ENCODE measurements at regions not wholly inside any gene's neighbourhood (a gene's known extent, or its start where the extent isn't known, plus 50 kb on each side); places are given as distances from the start of the nearest gene placed in this dataset.
"Not testable (repeated sequence)": the region's sequence is repeated elsewhere in the genome, so short reads cannot be mapped to it uniquely, and the experiment has no call there.

DNA sequence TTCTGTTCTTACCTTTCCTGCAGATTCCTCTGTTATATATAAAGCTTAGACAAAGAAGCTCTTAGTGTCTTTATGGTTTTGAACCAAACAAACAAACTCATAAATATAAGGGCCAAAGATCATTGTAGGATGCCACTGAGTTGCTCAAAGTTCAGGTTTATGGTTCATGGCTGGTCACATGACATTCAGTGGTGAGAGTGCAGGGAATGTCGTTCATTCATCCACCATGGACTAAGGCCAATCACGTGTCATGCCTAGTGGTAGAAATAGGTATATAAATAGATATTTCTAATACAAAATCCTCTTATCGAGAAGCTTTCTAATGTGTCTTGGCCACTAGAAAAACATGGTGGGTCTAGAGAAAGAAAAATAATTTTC lies 119.4 kb downstream of the GATA3 start:
- no peak for DNase-seq

GRCh38 chr10:8174762-8175161 lies 120.3 kb downstream of the GATA3 start:
- no peak for DNase-seq

GRCh38 chr10:8177526-8177925 lies 123.0 kb downstream of the GATA3 start:
- DNase-seq = not testable (repeated sequence)

DNA sequence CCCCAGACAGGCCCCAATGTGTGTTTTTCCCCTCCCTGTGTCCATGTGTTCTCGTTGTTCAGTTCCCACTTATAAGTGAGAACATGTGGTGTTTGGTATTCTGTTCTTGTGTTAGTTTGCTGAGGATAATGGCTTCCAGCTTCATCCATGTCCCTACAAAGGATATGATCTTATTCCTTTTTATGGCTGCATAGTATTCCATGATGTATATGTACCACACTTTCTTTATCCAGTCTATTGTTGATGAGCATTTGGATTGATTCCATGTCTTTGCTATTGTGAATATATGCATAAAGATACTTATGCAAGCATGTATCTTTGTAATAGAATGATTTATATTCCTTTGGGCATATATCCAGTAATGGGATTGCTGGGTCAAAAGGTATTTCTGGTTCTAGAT lies 125.3 kb downstream of the GATA3 start:
- not testable (repeated sequence) for DNase-seq

DNA sequence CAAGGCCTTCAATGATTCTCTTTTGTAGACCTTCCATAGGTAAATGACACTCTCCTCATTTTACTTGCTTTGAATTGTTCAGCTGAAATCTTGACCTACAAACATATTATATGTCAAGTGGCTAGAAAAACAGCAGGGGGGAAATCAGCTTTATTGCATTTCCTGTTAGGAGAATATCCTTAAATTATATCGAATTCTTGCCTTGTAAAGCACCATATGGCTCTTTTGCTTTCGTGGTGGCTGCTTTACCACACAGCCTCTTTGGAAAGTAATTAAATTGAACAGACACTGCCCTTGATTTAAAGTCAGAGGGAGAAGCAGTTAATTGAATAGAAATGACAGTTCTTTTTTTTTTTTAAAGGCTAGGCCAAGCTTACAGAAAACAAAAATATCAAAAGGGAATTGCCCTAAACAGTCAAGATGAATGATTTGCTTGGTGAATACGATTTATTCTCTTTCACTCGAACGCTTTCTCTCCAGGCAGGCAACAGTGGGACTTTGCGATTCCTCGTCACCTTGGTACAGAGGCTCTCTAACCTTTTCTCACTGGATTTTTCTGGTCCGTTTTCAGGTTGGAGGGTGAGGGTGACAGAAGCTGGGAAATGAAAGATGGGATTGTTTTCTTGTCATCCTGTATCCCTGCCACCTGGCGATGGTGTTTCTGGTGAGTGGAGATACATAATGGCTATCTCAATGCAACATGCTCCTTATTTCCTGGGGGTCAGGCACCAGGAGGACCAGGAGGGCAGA lies 126.0 kb downstream of the GATA3 start:
- DNase-seq = no peak

- no peak for DNase-seq
These were observed 127.1 kb downstream of the GATA3 start for GRCh38 chr10:8181496-8182157.

- DNase-seq = no peak
These were observed 128.3 kb downstream of the GATA3 start for GRCh38 chr10:8182806-8183205.

GRCh38 chr10:8183241-8183704 lies 128.8 kb downstream of the GATA3 start:
- DNase-seq = no peak

DNA sequence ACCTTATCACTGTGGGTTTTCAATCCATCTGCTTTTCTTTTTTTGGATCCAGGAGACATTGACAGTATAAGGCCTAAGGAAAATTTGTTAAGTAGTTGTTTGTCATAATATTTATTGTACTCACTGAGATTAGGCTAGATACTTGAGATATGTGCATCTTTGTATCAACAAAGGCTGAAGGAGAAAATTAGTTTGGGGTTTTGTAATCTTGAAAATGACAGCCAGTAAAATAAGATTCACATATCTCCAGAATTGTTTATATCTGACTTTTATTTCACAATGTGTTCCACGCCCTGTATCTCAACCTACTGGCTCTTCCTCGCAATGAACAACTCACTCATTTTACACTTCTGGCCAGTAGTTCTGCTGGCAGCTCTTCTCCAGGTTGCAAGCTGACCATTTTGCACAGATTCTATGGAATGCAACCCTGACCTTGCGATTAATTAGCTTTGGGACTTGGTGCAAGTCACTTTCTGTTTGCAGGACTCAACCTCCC lies 132.7 kb downstream of the GATA3 start:
- DNase-seq = no peak

GRCh38 chr10:8189458-8189857 lies 135.0 kb downstream of the GATA3 start:
- no peak for DNase-seq

DNA sequence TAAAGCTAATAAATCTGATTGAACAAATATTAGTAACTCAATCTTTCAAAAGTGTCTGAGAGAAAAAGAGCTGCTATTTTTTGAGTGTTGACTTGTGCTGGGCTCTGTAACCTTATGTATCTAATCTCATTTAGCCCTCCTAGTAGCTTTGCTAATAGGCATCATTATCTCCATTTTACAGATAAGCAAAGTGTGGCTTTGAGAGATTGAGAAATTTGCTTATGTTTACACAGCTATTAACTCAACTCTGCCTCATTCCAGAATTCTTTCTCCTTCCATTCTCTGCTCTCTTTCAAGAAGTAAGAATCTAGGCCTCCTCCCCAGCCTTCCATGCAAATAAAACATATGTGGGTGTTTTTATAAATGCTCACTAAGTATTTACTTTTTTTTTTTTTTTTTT lies 137.8 kb downstream of the GATA3 start:
- no peak for DNase-seq

- DNase-seq = no peak
These were observed 139.1 kb downstream of the GATA3 start for GRCh38 chr10:8193546-8193945.

DNA sequence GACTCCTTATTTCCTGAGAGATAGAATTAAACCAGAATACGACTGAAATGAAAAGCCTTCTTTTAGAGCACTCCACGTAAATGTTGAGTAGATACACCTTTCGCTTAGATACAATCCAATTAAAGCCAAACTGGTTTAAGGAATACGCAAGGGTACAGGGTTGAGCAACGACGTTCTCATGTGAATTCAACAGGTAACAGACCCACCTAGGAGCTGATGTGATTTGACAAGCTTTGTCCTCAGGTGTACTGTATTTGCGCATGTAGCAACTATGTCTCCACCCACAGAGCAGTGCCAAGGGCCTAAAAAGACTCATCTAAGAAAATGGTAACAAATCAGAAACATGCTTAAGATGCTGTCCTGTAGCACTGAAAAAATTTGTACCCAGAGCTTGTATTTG lies 139.6 kb downstream of the GATA3 start:
- DNase-seq = no peak

DNA sequence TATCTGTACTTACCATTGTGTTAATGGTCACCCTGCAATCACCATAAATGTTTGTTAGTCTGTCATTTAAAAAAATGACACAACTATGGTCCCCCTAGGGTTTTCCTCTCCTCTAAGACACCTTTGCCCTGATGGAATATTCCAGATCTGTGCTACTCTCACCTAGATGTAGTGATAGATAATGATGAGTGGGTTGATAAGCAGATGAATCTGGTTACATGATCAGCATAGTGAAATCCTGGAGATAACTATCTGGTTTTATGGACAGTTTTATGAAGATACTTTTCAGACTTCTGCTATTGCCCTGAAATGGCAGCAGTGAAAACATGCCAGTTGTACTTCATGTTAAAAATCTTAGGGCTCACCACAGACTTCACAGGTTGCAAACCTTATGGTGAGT lies 152.4 kb downstream of the GATA3 start:
- DNase-seq = no peak

GRCh38 chr10:8211631-8212030 lies 157.1 kb downstream of the GATA3 start:
- DNase-seq = no peak

GRCh38 chr10:8213735-8214134 lies 159.2 kb downstream of the GATA3 start:
- DNase-seq = no peak

DNA sequence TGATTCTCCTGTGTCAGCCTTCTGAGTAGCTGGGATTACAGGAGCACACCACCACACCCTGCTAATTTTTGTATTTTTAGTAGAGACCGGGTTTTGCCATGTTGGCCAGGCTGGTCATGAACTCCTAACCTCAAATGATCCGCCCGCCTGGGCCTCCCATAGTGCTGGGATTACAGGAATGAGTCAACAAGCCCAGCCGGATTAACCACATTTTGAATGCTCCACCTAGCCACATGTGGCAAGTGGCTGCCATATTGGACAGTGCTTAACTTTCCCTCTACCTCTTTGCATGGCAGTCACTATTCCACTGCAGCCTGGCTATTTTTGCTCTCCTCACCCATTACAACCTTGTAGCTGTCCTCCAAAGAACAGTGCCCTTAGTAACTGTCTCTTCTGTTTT lies 160.1 kb downstream of the GATA3 start:
- DNase-seq = no peak

DNA sequence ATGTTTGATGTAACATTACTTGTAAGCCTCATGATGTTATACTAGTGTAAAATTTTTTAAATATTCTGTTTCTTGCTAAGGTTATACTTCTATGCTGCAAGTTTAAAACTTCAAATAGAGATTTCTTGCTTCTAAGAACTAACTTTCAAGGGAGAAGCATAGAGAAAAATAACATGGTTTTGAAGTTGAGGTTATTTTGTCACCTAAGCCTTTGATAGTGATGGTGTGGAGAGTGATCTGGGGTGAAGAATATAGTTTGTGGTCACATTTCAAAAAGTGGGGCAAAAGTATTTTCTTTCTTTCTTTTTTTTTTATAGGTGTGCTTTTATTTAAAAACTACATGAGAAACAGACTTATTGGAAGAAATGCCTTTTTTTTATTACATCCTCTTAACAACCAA lies 162.4 kb downstream of the GATA3 start:
- no peak for DNase-seq

- no peak for DNase-seq
These were observed 167.0 kb downstream of the GATA3 start for GRCh38 chr10:8221451-8221850.

- DNase-seq = no peak
These were observed 170.1 kb downstream of the GATA3 start for GRCh38 chr10:8224591-8224990.

DNA sequence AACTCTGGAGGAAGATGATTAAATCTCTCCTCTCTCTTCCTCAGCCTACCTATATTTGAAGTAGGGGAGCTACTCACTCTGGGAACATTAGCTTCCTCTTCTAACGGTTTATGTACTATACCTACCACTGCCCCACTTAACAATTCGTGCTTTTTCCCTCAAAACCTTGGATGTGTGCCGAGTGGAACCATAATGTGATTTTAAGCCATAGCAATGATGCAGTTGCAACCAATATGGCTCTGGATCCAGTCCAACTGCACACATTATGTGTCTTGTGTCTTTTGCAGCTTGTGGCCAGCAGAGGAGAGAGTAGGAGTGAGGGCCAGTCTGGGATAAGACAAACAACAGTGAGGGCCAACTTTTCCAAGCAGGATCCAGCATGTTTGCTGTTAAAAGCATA lies 170.7 kb downstream of the GATA3 start:
- DNase-seq = no peak

DNA sequence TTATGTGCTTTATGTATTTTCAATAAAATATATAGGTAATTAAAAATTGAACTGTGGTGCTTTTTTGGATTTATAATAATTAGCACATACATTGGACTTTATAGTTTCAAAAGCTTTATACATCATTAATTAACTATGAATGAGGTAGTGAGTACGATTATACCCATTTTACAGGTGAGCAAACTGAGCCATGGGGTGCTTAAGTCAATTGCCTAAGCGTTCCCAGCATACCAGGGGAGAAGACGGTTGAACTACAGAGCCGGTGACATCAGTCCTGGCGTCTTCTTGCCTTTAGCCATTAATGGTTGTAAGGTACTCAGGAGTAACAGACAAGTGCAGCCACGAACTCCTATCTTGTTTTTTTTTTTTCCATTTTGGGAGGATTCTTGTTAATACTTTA lies 172.8 kb downstream of the GATA3 start:
- no peak for DNase-seq

GRCh38 chr10:8229153-8229552 lies 174.7 kb downstream of the GATA3 start:
- DNase-seq = no peak

- DNase-seq = no peak
These were observed 176.4 kb downstream of the GATA3 start for GRCh38 chr10:8230902-8231301.

All from fibroblast of skin of scalp (primary cell).